ENCODE measurements at regions not wholly inside any gene's neighbourhood (a gene's known extent, or its start where the extent isn't known, plus 50 kb on each side); places are given as distances from the start of the nearest gene placed in this dataset.

DNA sequence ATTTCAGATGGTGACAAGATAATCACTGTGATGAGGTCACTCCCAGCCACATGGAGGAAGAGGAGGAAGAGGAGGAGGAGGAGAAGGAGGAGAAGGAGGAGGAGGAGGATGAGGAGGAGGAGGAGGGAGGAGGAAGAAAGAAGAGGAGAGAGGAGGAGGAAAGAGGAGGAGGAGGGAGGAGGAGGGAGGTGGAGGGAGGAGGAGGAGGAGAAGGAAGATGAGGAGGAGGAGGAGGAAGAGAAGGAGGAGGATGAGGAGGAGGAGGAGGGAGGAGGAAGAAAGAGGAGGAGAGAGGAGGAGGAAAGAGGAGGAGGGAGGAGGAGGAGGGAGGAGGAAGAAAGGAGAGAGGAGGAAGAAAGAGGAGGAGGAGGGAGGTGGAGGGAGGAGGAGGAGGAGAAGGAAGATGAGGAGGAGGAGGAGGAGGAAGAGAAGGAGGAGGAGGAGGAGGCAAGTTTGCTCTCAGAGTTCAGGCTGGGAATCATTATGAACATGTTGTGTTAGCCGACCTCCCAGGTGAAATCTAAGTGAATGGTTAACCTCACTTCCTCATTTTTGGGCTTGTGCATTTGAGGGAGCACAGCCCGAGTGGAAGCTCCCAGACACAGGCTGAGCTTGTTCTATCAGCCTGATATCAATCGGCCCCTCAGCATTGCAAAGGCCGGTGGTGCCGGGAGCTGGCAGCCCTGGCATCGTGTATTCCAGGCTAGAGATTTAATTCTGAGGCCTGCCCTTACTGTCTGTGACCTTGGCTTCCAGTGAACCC, 236.2 kb upstream of the PITRM1 start:
- no peak for ATAC-seq (replicated peaks)
- Mint-ChIP-seq H3K27ac (no peak overlapping the region), H3K9me3 (peaks cover 6% of the 10 kb centered on the region), H3K4me1 (no peaks in the 10 kb centered on the region), H3K36me3 (ENCODE audit: low read depth) (no peaks in the 10 kb centered on the region), H3K4me3 (no peak overlapping the region), H3K27me3 (no peaks in the 10 kb centered on the region)

GRCh38 chr10:3407208-3407607, 234.6 kb upstream of the PITRM1 start:
- no peak overlapping the region for H3K27ac Mint-ChIP-seq
- no peaks in the 10 kb centered on the region for H3K4me1 Mint-ChIP-seq
- H3K27me3 Mint-ChIP-seq: no peaks in the 10 kb centered on the region
- H3K9me3 Mint-ChIP-seq: peaks cover 6% of the 10 kb centered on the region
- H3K36me3 Mint-ChIP-seq (ENCODE audit: low read depth): no peaks in the 10 kb centered on the region
- no peak for ATAC-seq (replicated peaks)
- no peak overlapping the region for H3K4me3 Mint-ChIP-seq

DNA sequence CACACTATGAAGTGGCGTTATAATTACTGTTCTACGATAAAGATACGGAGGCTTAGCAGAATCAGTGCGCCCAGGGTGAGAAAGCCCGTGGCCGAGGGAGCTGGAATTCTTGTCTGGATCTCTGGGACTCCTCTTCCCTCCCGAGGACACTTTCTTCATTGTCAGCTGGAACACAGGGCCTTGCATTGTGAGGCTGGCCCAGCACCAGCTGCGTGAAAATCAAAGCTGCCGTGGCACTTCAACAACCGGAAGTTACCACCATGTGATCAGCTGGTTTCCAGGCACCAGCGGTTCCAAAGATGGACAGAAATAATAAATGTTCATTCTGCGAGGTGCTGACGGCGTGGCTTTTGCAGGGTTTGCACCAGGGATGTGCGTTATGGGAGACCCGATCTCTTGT, 234.0 kb upstream of the PITRM1 start:
- Mint-ChIP-seq H3K9me3 (peaks cover 6% of the 10 kb centered on the region), H3K4me3 (no peak overlapping the region), H3K27me3 (no peaks in the 10 kb centered on the region), H3K36me3 (ENCODE audit: low read depth) (no peaks in the 10 kb centered on the region), H3K4me1 (no peaks in the 10 kb centered on the region), H3K27ac (no peak overlapping the region)
- ATAC-seq (replicated peaks): no peak

DNA sequence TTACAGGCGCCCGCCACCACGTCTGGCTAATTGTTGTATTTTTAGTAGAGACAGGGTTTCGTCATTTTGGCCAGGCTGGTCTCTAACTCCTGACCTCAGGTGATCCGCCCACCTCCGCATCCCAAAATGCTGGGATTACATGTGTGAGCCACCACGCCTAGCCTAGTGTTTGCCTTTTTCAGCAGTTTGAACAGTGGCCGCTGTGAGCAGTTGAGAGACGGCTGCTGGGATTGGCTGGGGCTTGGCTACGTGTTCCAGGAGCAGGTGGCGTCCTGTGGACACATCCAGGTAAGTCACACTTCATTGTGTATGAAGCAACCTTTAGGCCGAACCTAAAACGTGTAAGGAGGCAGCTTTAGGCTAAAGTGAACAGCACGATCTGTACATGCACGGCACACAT, 231.8 kb upstream of the PITRM1 start:
- no peaks in the 10 kb centered on the region for H3K4me1 Mint-ChIP-seq
- no peak overlapping the region for H3K27ac Mint-ChIP-seq
- no peaks in the 10 kb centered on the region for H3K36me3 Mint-ChIP-seq (ENCODE audit: low read depth)

DNA sequence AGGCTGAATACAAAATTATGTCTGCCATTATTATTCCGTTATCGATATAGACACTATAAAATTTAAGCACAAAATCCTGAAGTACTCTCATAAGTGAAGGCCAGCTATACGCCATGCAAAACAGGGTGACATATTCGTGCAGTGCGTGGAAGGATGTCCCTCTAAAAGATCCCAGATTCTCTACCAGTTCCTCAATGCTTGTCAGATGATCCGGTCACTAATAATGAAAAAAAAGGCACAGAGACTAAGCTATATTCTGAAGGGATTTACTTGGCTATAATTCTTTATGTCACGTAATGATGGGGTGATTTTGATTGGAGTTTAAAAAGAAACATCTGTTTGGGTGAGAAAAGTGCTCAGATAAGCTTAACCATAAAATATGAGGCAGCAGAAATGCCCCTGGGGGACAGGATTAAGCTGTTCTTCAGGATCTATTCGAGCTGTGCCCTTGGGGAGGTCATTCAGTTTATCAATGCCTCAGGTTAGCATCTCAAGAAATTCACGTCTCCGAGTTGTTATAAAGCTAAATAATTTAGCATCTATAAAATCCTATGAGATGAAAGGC, 229.7 kb upstream of the PITRM1 start:
- H3K27ac Mint-ChIP-seq: no peak overlapping the region
- ATAC-seq (replicated peaks): no peak
- H3K36me3 Mint-ChIP-seq (ENCODE audit: low read depth): no peaks in the 10 kb centered on the region
- H3K27me3 Mint-ChIP-seq: no peaks in the 10 kb centered on the region
- H3K4me1 Mint-ChIP-seq: peaks cover 2% of the 10 kb centered on the region
- H3K4me3 Mint-ChIP-seq: no peak overlapping the region
- H3K9me3 Mint-ChIP-seq: no peaks in the 10 kb centered on the region

More for the DNA sequence above, 231.8 kb upstream of the PITRM1 start:
- Mint-ChIP-seq H3K4me3 (no peak overlapping the region), H3K9me3 (no peaks in the 10 kb centered on the region), H3K27me3 (no peaks in the 10 kb centered on the region)
- ATAC-seq (replicated peaks): no peak

DNA sequence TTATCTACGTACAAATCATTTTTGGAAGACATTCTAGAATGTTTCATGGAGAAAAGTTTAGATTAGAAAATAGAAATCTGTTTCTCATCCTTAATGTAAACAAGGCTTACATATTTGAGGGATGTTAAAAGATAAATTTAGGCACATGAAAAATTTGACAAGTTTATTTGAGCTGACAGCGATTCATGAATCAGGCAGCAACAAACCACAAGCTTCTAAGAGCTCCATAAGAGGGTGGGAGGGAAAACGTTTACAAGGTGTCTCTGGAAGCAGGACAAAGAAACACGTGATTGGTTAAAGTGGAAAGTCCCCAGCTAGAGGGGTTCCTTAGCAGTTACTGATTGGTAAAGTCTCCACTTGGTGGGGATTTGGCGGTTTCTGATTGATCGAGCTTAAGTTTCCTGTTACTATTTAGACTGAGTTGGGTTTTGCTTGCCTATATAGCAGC, 228.9 kb upstream of the PITRM1 start:
- H3K36me3 Mint-ChIP-seq (ENCODE audit: low read depth): no peaks in the 10 kb centered on the region
- H3K27ac Mint-ChIP-seq: no peak overlapping the region
- no peaks in the 10 kb centered on the region for H3K9me3 Mint-ChIP-seq
- no peak for ATAC-seq (replicated peaks)
- peaks cover 5% of the 10 kb centered on the region for H3K4me1 Mint-ChIP-seq
- H3K4me3 Mint-ChIP-seq: no peak overlapping the region
- no peaks in the 10 kb centered on the region for H3K27me3 Mint-ChIP-seq

- H3K27me3 Mint-ChIP-seq: no peaks in the 10 kb centered on the region
- H3K4me3 Mint-ChIP-seq: no peak overlapping the region
- no peak for ATAC-seq (replicated peaks)
- H3K4me1 Mint-ChIP-seq: peaks cover 5% of the 10 kb centered on the region
- H3K27ac Mint-ChIP-seq: no peak overlapping the region
- no peaks in the 10 kb centered on the region for H3K36me3 Mint-ChIP-seq (ENCODE audit: low read depth)
- no peaks in the 10 kb centered on the region for H3K9me3 Mint-ChIP-seq
These were observed 227.8 kb upstream of the PITRM1 start for GRCh38 chr10:3400348-3400747.

DNA sequence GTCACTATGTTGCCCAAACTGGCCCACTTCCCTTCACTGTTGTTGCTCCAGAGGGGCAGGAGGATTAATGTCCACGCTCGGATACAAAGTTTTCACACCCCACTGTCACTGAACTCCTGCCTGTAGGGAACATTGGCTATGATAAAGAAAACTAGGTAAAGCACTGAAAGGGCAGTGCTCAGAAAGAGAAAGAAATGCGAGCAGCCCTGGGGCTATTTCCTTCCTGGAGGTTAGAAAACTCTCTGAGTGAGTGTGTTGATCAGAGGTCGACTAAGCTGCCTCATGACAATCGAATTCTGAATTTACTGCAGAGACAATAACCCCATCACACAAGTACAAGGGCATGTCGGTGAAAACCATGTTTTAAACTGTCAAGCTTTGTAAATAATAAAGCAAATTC, 227.2 kb upstream of the PITRM1 start:
- no peak for ATAC-seq (replicated peaks)
- H3K27me3 Mint-ChIP-seq: no peaks in the 10 kb centered on the region
- no peak overlapping the region for H3K4me3 Mint-ChIP-seq
- H3K36me3 Mint-ChIP-seq (ENCODE audit: low read depth): no peaks in the 10 kb centered on the region
- no peaks in the 10 kb centered on the region for H3K9me3 Mint-ChIP-seq
- H3K4me1 Mint-ChIP-seq: peaks cover 5% of the 10 kb centered on the region
- H3K27ac Mint-ChIP-seq: no peak overlapping the region

DNA sequence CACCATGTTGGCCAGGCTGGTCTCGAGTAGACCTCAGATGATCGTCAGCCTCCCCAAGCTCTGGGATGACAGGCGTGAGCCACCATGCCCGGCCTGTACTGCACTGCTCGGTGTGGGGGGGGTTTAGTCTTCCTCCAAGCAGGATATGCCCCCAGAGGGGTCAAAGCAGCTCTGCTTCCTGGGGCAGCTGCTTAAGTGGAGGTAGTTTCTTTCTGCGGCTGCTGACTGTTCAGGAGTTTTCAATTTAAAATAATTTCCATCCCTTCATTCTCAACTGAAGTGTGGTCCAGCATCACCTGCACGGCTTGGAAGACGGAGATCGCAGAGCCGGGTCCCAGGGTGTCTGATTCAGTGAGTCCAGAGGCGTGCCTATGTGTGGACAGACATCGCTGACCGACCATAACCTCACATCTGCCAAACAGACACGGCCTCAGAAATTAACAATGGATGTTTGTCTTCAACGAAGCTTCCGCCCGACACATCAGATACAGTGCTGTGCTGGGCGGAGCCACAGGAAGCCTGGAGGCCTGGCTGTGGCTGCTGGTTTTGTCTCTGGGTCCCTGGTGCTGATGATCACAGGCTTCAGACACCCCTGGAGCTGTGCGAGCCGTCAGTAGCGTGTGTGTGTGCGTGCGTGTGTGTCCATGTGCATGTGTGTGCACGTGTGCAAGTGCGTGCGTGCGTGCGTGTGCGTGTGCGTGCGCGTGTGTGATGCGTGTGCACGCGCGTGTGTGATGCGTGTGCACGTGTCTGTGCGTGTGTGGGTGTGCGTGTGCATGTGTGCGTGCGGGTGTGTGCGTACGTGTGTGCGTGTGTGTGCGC, 226.5 kb upstream of the PITRM1 start:
- H3K27me3 Mint-ChIP-seq: no peaks in the 10 kb centered on the region
- peaks cover 5% of the 10 kb centered on the region for H3K4me1 Mint-ChIP-seq
- ATAC-seq (replicated peaks): no peak
- no peaks in the 10 kb centered on the region for H3K36me3 Mint-ChIP-seq (ENCODE audit: low read depth)
- H3K9me3 Mint-ChIP-seq: no peaks in the 10 kb centered on the region
- H3K4me3 Mint-ChIP-seq: no peak overlapping the region
- H3K27ac Mint-ChIP-seq: no peak overlapping the region

DNA sequence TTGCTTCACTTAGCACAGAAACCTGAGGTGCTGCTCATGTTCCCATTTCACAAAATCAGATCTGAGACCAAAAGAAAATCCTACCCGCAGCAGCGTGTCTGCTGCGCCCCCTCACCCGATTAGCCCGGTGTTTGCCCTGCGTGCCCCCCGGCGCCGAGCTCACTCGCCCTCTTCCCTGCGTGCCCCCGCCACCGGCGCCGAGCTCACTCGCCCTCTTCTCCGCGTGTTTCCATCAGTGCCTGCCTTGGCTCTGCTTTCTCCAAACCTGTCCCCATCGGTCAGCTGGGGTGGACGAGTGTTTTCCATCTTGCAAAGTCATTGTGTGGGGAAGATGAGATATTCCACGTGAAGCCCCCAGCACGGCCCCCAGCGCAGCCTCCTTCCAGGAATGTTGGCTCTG, 225.3 kb upstream of the PITRM1 start:
- no peaks in the 10 kb centered on the region for H3K36me3 Mint-ChIP-seq (ENCODE audit: low read depth)
- no peaks in the 10 kb centered on the region for H3K27me3 Mint-ChIP-seq
- H3K4me1 Mint-ChIP-seq: peaks cover 5% of the 10 kb centered on the region
- H3K9me3 Mint-ChIP-seq: no peaks in the 10 kb centered on the region
- no peak overlapping the region for H3K4me3 Mint-ChIP-seq
- peak overlapping the region; percentile 85 for H3K27ac Mint-ChIP-seq
- ATAC-seq (replicated peaks): no peak

GRCh38 chr10:3397231-3397630, 224.6 kb upstream of the PITRM1 start:
- peak; percentile 85 for ATAC-seq (replicated peaks)
- Mint-ChIP-seq H3K27ac (peak overlapping the region; percentile 85), H3K27me3 (no peaks in the 10 kb centered on the region)

DNA sequence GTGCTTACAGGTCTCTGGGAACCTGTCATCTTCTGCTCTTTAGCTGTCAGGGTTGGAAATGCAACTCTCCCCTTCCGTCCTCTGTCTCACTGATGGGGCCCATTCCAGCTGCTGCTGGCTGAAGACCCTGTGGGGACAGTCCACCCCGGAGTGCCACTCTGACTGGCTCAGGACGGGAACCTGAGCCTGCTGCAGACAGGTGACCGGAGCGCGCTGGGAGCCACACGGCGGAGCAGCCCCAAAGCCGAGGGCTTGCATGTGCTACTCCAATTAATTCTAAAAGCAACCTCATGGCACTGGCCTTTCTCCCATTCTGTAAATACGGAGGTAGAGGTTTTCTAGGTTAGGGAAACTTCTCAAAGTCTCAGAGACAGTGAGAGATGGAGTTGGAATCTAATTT, 223.5 kb upstream of the PITRM1 start:
- H3K36me3 Mint-ChIP-seq (ENCODE audit: low read depth): no peaks in the 10 kb centered on the region
- no peaks in the 10 kb centered on the region for H3K27me3 Mint-ChIP-seq

More at GRCh38 chr10:3397231-3397630, 224.6 kb upstream of the PITRM1 start:
- no peaks in the 10 kb centered on the region for H3K36me3 Mint-ChIP-seq (ENCODE audit: low read depth)
- H3K9me3 Mint-ChIP-seq: no peaks in the 10 kb centered on the region
- no peak overlapping the region for H3K4me3 Mint-ChIP-seq
- H3K4me1 Mint-ChIP-seq: peaks cover 5% of the 10 kb centered on the region

DNA sequence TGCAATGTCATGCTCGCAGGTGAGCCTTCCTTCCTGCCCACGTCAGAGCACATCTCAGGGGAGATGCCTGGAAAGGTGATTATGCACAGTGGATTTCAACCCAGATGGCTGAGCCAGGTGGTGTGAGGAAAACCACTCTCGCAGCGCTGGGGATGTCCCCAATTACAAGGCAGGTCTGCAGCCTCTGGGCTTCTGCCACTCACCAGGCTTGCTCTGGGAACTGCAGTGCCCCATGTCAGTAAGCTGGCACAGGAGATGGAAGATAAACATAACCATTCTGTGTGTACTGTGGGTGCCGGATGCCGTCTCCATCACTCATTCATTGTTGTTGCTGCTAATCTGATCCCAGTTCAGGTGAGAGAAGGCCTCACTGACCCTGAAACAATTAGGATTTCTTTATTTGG, 222.9 kb upstream of the PITRM1 start:
- ATAC-seq (replicated peaks): no peak
- Mint-ChIP-seq H3K27ac (no peak overlapping the region), H3K9me3 (no peaks in the 10 kb centered on the region), H3K4me3 (no peak overlapping the region), H3K36me3 (ENCODE audit: low read depth) (no peaks in the 10 kb centered on the region), H3K27me3 (peaks cover 4% of the 10 kb centered on the region), H3K4me1 (peaks cover 5% of the 10 kb centered on the region)

More for the DNA sequence above, 223.5 kb upstream of the PITRM1 start:
- H3K4me1 Mint-ChIP-seq: peaks cover 5% of the 10 kb centered on the region
- no peak overlapping the region for H3K4me3 Mint-ChIP-seq
- no peaks in the 10 kb centered on the region for H3K9me3 Mint-ChIP-seq
- peak overlapping the region; percentile 85 for H3K27ac Mint-ChIP-seq
- no peak for ATAC-seq (replicated peaks)

DNA sequence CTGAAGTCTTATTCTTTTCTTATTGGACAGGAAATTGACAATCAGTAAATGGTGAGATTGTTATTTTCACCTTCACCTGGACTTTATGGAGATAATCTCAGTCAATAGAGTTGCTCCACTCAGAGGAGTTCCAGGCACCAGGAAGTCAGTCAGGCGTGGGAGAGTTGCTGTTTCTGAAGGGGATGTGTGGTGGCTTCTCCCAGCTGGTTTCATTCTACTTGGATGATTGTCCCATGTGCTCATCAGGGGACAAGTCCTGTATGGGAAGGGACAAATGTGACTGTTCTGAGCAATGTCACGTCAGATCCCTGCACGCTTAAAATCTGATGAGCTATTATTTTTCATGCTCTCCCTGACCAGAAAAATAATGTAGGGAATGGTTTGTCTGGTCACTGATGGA, 222.5 kb upstream of the PITRM1 start:
- Mint-ChIP-seq H3K27ac (no peak overlapping the region), H3K4me1 (peaks cover 5% of the 10 kb centered on the region), H3K4me3 (no peak overlapping the region), H3K36me3 (ENCODE audit: low read depth) (no peaks in the 10 kb centered on the region), H3K9me3 (no peaks in the 10 kb centered on the region), H3K27me3 (peaks cover 4% of the 10 kb centered on the region)
- ATAC-seq (replicated peaks): no peak

DNA sequence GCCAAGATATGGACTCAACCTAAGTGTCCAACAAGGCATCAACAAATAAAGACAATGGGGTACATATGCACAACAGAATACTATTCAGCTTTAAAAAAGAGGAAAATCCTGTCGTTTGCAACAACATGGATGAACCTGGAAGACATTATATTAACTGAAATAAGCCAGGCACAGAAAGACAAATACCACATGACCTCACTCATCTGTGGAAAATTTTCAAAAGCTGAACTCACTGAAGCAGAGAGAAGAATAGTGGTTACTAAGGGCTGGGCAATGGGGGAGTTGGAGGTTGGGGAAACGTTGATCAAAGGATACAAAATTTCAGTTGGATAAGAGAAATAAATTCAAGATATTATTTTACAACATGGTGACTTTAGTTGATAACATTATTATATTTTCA, 221.4 kb upstream of the PITRM1 start:
- no peak overlapping the region for H3K27ac Mint-ChIP-seq
- no peak overlapping the region for H3K4me3 Mint-ChIP-seq
- H3K27me3 Mint-ChIP-seq: peaks cover 4% of the 10 kb centered on the region
- H3K4me1 Mint-ChIP-seq: peaks cover 5% of the 10 kb centered on the region
- no peaks in the 10 kb centered on the region for H3K9me3 Mint-ChIP-seq
- no peaks in the 10 kb centered on the region for H3K36me3 Mint-ChIP-seq (ENCODE audit: low read depth)
- ATAC-seq (replicated peaks): no peak
